Smooth muscle cell of the brain vasculature (primary cell): ENCODE measurements at regions not wholly inside any gene's neighbourhood (a gene's known extent, or its start where the extent isn't known, plus 50 kb on each side); places are given as distances from the start of the nearest gene placed in this dataset.

Experiments
- DNase-seq: peaks from one replicate; pipeline ENCODE4 v3.0.0-alpha.2; 2012; ENCODE audit warnings: low read depth, low spot score

GRCh38 chr20:48205281-48205782 is 420.1 kb upstream of the SULF2 start:
- no peak for DNase-seq

DNA sequence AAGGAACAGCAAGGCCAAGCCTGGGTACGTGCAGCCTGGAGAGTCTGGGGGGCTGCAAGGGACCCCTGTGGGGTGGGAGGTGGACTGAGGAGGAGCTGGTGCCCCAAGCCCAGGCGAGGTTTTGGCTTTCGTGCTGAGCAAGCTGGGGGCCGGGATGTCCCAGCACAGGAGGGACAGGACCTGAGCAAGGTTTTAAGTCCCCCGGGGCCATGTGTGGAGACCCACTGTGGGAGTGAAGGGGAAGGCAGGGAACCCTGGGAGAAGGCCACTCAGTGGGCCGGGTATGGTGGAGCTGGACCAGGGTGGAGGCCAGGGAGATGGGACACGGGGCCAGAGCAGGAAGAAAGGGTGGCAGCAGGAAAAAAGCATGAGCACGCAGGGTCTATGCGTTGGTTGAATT is 419.2 kb upstream of the SULF2 start:
- no peak for DNase-seq

DNA sequence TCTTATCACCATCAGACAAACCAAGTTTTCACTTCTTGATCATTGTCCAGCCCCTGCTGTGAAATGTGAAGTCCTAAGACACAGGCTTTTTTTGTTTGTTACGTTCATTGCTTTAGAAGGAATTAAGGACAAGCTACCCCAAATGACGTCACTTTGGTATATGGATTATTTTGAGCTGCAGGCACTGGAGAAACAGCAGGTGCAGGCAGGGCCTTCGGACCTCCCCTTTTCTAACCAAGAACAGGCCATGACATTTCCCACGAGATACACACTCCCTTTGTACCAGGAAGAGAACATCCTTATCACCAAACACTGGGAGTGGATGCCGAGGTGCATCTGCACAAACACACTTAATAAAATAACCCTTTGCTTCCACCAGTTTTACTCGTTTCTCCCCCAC is 418.0 kb upstream of the SULF2 start:
- DNase-seq, result no peak

- DNase-seq, result no peak
Observed at GRCh38 chr20:48202334-48203113, 417.2 kb upstream of the SULF2 start.

- no peak for DNase-seq
Observed at GRCh38 chr20:48201885-48202284, 416.6 kb upstream of the SULF2 start.

GRCh38 chr20:48201188-48201587 is 415.9 kb upstream of the SULF2 start:
- no peak for DNase-seq

GRCh38 chr20:48198929-48199451 is 413.7 kb upstream of the SULF2 start:
- DNase-seq, result no peak

DNA sequence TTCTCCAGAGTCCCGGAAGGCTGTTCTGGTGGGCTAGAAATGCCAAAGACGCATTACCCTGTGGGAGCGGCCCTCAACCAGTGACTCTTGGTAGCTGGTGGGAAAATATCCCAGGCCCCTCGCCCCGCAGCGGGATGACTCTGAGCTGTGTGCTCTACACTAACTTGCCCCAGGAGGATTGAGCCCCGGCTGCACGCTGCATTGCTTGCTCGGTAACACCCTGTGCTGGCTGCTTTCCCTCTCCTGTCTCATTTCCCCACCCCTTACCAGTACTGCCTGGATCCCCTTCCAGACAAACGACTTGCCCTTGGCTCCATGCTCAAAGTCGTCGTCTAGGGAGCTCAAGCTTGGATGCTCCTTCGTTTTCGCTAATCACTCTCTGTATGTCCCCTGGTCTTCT is 411.8 kb upstream of the SULF2 start:
- no peak for DNase-seq

DNA sequence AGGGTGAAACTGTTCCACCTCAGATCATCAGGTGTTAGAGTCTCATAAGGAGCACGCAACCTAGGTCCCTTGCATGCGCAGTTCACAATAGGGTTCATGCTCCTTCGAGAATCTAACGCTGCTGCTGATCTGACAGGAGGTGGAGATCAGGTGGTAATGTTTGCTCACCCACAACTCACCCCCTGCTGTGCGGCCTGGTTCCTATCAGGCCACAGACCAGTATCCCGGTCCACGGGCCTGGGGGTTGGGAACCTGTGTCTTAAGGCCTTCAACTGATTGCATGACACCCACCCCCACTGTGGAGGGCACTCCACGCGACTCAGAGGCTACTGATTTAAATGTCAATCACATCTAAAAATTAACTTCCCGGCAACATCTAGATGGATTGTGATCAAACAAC is 411.2 kb upstream of the SULF2 start:
- no peak for DNase-seq

GRCh38 chr20:48196001-48196400 is 410.7 kb upstream of the SULF2 start:
- no peak for DNase-seq

- no peak for DNase-seq
Observed at GRCh38 chr20:48195121-48195870, 410.0 kb upstream of the SULF2 start.

DNA sequence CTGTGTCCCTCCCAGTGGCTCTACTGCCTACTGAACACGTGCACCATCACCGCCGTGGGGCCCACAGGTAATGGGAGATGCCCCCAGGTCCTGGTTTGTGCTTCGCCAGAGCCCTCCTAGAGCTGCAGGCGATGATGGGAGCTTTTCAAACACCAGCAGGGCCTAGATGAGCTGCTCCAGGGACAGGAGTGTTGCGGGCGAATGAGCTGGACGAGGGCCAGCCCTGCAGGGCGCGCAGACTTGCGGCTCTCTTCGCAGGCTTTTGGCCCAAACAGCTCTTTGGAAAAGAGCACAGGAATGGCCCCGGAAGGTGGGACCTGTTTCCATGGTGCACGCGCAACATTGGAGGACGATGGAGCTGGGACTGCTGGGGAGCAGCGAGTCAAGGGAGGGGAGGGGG is 409.3 kb upstream of the SULF2 start:
- no peak for DNase-seq

DNA sequence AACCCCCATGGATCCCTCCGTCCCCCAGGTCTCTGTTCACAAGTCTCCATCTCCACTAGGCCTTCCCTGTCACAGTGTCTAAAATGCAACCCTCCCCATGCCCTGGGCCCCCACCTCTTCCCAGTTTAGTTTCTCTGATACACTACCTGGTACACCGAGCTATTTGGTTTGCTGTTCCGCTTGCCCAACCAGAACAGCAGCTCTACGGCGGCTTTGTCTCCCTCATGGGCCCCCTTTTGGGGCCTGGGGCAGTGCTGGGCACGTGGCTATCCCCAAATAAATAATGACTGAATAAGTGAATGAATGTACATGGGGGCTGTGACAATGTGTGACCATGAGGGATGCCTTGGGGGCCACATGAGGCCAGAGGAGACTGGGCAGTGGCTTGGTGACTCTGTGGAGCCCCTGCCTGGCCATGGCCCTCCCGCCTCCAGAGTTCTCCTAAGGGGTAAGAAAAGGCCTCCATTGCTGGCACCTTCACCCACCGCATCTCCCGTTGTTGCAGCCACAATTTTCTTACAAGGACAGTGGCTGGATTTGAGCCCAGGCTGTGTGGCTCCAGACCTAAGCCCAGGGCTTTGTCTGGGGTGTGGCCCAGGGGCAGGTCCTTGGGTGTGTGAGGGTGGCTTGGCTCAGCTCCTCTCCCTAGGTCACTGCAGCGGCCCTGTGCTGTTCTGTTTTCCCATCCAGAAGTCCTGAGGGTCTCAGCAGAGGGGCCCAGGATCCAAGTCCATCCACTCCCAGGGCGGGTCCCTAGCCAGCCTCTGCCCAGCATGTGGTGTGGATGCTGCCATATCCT is 408.5 kb upstream of the SULF2 start:
- DNase-seq, result no peak

DNA sequence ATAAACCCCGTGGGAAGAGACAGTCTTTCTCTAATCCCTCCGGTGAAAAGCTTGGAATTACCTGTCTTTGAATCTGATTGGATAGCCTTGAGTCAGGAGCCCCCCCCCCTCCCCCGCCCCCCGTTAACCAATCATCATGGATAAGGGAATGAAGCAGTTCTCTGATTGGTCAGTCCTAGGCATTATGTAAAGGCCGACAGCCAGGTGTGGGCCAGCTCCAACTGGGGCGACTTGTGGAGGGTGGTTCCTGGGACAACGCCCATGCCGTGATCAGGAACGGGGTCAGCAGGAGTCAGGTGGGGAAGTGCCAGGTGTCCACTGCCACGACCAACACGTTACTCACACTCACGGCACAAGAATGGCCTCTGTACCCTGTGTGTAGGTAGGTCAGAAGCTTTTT is 406.8 kb upstream of the SULF2 start:
- no peak for DNase-seq

DNA sequence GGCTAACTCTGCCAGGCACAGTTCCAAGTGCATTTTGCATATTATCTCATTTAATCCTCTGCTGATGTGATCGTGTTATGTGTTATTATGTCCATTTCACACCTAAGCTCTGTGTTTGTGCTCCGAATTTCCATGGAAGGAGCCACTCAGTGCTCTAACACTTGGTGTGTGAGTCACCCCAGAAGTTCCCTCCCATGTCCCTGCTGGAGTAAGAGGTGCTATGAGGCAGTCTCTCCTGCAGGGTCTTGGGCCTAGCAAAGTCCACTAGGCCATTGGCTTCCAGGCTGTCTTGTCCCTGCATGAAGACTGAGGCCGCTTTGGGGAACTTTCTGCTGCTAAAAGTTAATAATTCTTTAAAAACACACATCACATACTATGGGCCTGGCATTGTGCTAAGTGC is 405.9 kb upstream of the SULF2 start:
- no peak for DNase-seq

DNA sequence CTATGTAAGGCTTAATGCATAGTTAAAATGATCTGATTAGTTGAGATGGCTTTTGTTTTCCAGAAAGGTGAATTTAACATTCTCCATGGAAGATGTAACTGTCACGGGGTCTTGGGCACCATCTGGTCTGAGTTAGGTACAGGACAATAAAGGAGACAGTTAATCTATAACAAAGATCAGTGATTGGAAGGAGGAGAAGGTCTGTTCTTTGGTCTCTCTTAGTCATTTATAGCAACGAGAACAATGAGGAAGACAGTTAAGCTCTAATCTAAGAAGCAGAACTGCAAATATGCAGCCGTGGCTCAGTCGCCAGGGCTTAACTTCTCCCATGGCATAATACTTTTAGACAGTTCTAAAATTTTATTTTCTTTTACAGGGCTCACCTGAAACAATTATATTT is 405.5 kb upstream of the SULF2 start:
- no peak for DNase-seq

- no peak for DNase-seq
Observed at GRCh38 chr20:48189181-48189580, 403.9 kb upstream of the SULF2 start.

DNA sequence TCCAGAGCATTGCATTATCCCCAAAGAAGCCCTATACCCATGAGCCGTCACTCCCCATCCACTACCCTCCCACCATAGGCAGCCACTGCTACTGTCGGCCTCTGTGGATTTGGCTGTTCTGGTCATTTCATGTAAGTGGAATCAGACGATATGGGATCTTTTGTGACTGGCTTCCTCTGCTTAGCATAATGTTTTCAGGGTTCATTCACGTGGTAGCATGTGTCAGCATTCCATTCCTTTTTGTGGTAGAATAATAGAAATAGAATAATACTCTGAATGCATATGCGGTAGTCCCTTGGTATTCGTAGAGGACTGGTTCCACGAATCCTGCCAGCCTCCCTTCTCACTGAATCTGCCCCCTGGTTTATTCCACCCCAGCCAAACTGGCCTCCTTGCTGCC is 402.6 kb upstream of the SULF2 start:
- no peak for DNase-seq

DNA sequence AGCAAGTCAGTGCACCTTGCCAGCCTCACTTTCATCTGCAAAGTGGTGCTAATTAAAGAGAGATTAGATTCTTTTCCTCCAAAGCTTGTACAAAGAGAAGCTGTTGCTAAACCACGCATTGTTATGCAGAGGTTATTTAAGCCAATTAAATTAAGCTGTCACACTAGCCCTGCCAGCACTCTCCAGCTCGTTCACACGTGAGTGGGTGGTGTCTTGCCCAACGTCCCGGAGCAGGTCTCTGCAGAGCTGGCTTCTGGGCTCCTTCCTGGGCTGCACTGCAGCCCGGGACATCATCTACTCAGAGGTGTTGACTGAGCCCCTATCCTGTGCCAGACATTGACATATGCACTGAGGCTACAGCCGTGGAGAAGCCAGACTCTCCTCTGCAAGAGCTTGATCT is 401.6 kb upstream of the SULF2 start:
- no peak for DNase-seq

GRCh38 chr20:48186447-48186846 is 401.2 kb upstream of the SULF2 start:
- no peak for DNase-seq

- DNase-seq, result no peak
Observed at GRCh38 chr20:48184229-48184628, 398.9 kb upstream of the SULF2 start.
